NCI-H187 treated with DMSO at 0.1 percent for 48 hours (cell line): ENCODE measurements at regions not wholly inside any gene's neighbourhood (a gene's known extent, or its start where the extent isn't known, plus 50 kb on each side); places are given as distances from the start of the nearest gene placed in this dataset.
A peak's percentile ranks its signal among the peaks of the same experiment; 100 is the strongest.

Source experiments
- DNase-seq: peaks from one replicate; lab custom pipeline; 2025; lab: John Stamatoyannopoulos, UW

DNA sequence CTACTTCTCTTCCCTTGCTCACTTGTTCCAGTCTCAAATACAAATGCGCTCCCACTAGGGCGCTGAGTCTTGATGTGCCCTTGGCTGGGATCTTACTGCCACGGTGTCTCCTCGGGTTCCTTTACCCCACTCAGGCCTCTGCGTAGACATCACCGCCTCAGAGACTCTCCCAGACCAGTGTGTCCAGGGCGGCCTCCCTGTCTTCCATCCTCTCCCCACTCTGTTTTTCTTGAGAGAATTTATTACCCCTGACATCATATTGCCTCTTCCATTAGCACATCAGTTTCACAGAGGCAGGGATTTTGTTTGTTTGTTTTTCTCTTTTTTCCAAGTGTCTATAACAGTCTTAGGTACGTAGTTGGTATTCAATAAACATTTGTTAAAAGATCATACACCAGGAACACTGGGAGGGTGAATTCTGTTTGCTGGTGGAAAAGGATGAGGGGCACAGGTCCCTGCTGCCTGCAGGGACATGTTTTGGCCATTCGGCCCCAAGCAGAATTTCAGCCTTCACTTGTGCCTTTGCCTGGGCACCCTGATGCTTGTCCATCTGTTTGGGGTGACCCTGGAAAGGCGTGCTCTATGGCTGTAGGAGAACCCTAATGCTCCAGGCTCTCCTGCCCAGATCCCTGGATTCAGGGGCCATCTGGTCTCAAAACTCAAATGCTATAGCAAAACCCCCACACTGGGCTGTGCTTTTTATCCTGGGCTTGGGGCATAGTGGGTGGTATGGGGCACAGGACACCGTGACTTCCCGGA is 55.0 kb downstream of the RPL37A start:
- no peak for DNase-seq

DNA sequence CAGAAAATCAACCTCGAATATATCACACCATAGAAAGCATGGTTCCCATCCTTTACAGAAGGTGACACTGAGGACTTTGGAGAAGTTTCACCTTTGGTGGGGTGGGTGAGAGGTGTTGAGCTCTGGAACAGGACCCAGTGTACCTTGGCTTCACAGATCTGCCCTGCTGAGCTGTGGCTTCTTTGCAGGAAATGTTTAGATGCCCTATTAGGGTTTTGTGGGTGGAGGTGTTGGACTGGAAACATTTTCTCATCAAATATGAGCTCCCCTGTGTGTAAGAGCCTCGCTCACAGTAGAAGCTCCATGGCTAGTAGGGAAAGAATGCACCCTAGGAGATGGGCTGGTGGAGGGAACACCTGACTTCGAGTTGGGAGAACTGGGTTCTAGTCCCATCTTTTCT is 55.6 kb downstream of the RPL37A start:
- no peak for DNase-seq

DNA sequence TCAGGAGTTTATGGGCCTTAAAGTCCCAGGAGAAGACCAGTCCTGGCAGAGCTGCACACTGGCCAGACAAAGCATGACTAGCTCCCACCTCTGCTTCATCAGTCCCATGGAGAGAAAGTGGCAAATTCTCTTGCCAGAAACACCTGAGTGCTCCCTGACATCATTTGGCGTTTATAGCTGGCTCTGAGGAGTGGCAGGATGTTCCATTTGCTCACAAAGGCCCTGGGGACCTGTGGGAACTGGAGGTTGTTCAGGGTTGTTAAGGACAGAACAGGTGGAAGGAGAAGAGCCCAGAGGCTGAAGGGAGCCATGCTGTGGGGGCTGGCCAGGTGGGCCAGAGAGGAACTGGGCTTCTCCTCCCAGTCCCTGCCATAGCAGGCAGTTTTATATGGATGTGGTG is 56.1 kb downstream of the RPL37A start:
- DNase-seq, result peak; percentile 5

DNA sequence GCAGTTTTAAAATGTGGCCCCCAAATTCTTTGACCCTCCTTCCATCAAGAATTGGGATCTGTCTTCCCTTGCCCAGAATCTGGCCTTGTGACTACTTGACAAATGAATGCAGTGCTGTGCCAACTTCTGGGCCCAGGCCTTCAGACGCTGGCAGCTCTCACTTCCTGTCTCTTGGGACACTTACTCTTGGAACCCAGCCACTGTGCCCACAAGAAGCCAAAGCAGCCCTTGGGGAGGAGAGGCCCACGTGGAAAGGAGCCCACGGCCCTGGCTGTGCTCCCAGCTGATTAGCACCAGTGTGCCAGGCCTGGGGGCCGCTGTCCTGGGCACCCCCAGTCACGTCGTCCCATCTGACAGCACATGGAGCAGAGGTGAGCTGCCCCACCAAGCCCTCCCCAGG is 56.6 kb downstream of the RPL37A start:
- DNase-seq, result no peak

DNA sequence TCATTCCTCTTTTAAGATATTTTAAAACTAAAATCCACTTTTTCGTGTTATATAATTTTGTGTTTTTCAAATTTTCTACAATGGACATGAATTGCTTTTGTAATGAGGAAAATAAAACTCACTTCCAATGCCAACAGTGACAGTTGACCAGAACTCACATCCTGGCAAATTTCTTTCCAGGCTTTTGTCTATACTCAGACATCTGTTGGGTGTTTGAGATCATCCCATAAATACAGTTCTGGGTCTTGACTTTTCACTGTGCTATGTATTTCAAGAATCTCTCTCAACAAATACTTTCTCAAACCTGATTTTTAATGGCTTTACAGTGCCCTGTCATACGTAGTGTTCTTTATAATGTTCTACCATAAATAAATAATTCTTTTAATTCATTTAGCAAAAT is 57.6 kb downstream of the RPL37A start:
- no peak for DNase-seq

DNA sequence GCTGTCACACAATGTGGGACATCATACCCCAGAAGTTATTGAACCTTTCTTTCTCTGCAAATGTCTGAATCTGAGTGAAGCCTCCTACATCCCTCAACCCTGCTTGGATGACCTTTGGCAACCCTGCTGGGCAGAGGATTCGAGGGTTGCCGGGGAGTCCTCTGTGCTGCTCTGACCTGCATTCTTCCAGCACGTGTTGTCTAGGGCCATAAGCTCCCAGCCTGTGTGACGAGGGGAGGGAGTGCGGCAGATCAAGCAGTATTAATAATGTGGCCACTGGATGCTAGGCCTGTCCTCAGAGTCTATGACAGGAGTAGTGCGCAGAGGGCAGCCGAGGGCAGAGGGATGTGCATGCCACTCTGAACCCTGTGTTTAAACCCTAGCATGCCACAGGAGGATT is 58.8 kb downstream of the RPL37A start:
- DNase-seq, result no peak

DNA sequence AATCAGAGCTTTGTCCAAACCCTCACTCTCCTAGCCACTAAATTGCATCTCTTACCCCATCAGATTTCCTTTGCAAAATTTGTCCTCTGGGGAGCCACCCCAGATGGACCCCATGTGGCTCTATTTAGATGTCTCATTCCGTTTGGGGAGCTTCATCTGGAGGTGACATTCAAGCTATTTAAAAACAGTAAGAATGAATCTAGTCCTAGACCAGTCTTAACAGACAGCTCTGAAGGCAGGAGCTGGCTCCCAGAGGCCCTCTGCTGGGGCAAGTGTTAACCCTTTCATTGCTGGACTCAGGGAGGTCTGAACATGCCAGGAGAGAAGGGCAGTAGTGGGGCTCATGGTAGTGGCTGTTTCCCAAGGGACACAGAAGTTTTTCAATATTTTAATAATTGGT is 59.2 kb downstream of the RPL37A start:
- no peak for DNase-seq

DNA sequence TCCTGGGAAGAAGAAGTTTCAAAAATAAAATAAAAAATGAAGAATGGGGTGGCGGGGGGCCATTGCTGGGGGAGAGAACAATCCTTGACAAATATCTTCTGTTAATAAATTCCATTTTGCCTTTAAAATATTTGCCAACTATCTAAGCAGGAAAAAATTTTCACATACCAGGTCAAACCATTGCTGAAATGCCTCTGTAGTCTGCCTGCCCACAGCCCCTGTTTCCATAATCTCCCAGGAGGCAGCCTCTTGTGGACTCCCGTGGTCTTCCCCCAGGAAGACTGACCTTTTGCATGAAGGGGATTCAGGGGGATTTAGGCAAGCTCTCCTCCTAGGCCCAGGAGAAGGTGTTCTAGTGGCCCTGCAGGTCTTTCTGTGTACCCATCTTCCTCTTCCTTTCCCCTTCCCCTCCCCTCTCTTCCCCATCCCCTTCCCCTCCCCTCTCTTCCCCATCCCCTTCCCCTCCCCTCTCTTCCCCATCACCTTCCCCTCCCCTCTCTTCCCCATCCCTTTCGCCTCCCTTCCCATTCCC is 61.0 kb downstream of the RPL37A start:
- no peak for DNase-seq

DNA sequence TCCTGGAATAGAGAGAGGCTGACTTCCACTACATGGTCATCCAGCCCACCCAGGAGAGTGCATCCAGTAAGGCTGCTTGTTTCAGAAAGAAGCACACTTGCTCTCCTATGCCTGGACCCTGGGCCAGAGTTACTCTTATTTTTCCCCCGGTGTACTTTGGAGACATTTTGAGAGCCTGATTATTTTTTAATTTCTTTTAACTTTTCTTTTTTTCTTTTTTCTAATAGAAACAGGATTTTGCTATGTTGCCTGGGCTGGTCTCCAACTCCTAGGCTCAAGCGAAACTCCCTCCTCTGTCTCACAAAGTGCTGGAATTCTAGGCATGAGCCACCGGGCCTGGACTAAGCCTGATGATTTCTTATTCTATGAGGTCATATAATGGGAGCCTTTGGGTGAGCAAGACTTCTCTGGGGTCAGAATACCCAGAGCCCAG is 62.2 kb downstream of the RPL37A start:
- no peak for DNase-seq

DNA sequence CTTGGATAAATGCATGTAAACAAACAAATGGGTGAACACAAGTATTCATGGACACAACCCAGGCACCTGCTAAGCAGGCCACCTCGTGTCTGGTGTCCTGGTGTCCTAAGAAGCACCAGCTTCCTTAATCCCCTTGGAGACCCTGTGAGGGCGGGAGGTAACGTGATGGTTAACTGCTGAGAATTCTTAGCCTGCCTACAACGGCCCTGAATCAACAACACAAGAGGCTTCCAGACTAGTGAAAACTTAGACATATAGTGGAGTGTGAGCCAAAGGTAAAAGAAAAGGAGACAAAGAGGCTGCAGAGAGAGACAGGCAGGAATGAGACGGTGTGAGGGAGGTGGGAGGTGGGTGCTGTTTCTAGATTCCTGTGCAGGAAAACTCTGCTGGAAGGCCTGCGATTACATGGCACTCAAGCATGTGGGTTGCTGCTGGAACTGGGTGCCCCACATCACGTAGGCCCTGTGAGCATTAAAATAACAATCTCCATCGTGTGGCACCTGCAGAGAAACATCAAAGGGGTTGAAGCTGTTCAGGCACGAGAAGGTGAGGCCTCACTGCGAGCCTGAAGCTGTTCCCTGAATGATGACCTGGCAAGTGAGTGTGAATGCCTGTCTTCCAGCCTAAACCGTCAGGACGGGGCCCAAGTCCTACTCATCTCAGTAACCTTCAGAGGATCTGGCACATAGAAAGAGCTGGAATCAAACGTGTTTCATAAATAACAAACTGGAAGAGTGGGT is 64.2 kb downstream of the RPL37A start:
- no peak for DNase-seq

DNA sequence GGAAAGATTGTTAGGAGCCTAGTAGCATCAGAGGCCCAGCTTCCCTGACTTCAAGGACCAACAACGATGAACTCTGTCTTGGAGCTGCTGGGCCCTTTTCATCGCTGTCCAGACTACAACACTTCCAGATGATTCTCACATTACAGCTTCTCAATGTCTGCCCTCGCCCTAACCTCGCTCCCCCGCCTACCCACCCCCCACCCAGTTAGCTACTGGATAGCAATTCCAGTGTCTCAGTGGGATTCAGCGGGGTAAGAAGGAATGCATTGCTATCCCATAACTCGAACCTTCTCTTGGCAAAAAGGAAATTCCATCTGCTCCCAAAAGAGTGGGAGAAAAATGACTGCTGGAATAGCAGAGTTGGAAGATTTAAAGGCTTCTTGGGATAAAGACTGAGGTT is 65.0 kb downstream of the RPL37A start:
- DNase-seq, result no peak

DNA sequence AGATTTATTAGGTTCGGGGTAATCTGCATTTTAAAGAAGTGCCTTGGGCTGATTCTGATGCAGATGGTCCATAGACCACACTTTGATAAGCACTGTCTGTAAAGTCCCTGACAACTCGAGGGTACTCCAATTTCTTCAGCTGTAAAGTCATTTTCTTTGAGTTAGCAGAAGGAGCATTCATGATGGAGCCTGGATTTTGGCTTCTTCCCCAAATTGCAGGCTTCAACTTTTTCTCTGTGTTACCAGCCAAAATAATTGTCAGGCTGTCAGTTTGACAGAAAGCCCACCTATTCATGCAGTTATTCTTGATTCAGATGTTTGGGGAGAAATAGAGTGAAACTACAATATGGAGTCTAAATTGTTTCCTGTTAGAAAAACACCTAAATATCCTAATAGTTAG is 66.0 kb downstream of the RPL37A start:
- DNase-seq, result no peak

DNA sequence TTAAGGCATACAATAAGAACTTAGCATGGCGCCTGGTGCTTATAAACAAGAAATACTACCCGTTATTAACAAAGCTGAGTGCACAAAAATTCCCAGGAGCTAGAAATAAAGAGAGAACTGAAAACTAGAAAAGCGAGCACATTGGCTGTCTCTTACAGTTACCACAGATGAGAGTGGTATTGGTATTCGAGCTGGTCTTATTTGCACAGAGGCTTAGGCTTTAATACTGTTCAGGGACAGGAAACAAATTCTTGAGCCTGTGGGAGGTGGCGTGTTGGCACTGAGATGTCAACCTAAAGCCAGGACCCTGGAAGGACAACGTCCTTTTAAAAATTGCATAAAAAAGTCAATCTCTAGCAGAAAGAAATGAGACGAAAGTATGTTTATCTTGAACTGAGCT is 67.3 kb upstream of the IGFBP2 start:
- DNase-seq, result no peak

DNA sequence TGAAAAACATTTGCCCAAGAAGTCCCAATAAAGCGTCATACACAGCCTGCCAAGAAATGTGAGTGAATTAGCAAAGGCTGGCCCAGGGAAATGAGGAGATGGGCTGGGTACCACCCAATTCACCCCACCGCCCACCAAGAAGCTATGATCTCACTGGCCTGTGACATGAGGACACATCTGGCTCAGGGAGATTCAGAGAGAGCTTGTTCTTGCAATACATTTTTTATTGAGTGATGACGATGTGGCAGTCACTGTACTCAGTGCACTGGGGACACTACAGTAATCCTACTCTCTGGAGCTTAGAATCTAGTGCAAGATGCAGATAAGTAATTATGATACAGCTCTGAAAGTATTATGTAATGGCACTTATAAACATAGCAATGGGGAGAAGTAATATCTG is 64.6 kb upstream of the IGFBP2 start:
- DNase-seq, result no peak

DNA sequence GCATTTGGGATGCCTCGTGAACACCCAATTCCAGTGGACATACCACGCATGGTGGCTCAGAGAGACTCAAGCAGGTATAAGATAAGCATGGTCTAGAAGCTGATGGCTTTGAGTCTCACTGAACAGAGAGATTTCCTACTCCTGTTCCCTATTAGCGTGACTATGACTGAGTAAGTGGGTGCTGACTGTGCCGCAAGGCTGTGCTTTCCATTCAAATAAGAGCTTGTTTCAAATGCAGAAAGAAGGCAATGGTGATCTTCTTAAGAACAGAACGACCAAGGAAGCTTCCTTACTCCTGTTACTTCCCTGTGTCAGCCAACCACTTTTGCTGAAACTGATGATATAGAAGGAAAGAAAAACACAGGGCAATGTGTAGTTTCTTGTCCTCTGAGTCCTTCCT is 63.5 kb upstream of the IGFBP2 start:
- no peak for DNase-seq

DNA sequence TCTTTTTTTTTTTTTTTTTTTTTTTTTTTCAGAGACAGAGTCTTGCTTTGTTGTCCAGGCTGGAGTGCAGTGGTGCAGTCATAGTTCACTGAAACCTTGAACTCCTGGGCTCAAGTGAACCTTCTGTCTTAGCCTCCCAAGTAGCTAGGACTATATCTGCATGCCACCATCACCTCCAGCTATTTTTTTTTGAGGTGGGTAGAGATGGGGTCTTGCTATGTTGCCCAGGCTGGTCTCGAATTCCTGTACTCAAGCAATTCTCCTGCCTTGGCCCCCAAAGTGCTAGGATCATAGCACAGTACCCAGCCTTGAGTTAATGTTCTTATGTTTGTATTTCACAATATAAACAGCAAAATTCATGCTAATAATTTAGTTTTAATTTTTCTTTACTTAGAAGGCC is 62.9 kb upstream of the IGFBP2 start:
- DNase-seq, result no peak

DNA sequence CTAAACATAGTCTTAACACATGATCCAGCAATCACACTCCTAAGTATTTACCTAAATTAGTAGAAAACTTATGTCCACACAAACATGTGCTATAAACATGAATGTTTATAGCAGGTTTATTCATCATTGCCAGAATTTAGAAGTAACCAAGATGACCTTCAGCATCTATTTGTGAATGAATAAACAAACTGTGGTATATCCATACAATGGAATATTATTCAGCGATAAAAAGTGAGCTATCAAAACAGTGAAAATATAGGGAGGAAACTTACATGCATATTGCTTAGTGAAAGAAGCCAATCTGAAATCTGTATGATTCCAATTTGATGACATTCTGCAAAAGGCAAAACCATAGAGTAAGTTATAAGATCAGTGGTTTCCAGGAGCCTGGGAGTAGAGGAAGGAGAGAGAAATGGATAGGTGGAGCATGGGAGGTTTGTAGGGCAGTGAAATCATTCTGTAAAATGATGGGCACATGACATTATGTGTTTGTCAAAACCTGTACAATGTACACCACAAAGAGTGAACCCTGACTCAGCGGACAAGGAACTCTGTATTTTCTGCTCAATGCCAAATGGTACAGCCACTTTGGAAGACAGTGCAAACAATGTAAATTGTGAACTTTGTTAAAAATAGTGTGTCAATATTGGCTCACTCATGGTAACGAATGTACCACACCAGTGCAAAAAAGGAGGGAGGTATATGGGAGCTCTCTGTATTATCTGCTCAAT is 61.9 kb upstream of the IGFBP2 start:
- DNase-seq, result no peak

DNA sequence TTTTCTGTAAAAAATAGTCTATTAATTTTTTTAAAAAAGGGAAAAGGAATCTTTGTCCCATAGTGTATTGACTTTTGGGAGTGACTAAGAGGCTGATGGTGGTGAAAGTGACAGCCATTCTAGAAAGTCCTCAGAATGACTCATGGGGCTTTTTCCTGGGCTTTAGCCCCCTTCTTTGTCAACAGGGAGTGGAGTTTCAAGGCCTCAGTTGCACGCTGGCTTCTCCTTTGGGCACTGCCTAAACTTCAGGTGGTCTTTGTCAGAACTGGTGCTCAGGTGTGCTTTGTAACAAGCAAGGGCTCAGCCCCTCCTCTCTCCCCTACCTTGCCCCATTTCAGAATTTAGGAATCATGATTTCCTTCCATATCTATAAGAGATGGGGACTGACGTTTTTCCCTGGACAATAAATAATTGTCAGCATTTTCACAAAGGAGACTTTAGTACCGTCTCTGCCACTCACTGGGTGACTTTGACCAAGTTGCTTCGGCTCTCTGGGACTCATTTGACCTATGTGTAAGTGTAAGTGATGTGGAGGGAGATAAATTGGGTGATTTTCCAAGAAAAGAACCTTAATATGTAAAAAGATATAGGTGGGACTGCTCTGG is 61.2 kb upstream of the IGFBP2 start:
- DNase-seq, result no peak

DNA sequence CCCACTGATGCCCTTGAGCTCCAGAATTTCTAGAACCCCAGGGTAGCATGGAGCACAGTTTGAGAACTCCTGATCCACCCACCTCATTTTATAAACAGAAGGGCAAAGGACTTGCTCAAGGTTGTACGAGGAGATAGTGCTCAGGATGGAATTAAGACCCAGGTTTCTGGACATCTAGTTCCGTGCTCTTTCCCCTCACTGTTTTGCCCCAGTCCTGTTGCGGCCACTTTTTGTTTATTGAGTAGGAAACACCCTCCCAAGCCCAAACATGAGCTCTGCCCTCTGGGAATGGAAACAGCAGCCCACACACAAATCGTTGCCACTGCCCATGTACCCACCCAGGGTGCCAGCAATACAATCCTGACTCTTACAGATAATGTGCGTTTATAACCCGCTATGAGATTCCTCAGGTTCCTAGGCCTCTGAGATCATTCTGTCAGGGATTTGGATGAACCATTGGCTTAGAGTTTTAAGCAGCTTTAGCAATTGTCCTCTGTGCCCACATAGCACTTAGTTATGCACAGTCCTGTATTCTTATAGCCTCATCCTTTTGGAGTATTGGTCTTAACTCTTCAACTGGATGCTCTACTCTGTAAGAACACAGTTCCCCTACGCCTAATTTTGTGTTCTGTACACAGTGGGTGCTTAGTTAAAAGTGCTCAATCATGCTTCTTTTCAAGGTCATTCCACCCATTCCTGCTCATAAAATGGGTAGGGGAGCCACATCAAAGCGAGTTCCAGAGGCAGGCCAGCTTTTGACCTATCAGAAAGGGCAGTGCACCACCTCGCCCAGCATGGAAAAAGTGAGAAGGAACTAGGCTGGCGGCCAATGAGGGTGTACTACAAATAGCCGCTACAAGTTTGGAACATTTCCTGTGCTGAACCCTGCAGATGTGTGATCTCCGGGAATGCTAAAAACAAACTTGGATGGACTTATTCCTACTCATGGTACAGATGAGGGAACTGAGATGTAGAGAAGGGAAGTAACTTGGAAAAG is 60.3 kb upstream of the IGFBP2 start:
- DNase-seq, result no peak

DNA sequence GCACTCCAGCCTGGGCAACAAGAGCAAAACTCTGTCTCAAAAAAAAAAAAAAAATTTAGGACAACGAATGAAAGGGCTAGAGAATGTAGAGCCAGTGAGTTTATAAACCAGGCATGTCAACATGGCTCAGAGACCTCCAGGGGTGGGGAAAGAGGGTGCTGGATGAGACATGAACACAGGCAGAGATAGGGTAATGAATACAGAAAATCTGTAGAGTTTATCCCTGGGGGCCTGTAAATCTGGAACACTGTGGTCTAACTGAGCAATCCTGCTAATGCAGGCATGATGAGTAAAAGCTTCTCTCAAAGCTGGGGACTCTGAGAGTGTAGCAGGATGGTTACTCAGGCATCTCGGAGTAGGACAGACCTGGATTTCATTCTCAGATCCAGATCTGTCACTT is 59.2 kb upstream of the IGFBP2 start:
- no peak for DNase-seq

DNA sequence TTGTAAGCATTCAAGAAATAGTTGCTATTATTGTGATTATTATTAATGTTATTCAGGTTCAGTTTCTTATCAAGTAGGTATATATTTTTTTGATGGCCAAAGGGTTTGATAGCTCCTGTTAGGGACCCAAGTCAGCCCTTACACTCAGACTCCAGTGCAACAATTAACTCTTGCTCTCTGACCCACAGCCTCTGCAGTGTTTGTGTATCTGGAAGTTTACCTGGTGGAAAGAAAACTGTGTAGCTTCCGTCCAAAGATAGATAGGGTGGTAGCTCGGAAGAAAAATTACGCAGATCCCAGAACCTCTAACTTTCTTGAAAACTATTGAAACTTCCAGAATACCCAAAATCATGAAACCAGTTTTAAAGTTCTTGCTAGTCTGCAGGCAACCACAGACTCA is 58.6 kb upstream of the IGFBP2 start:
- DNase-seq, result no peak
